Stimulated activated CD4-positive, alpha-beta T cell treated with anti-CD3 and anti-CD28 coated beads, Interleukin-4, amount 100 ng/mL, for 24 hours (primary cell): ENCODE measurements at regions not wholly inside any gene's neighbourhood (a gene's known extent, or its start where the extent isn't known, plus 50 kb on each side); places are given as distances from the start of the nearest gene placed in this dataset.

ENCODE experiments used
- DNase-seq: peaks from one replicate; pipeline ENCODE4 v3.0.0-alpha.2; 2020

DNA sequence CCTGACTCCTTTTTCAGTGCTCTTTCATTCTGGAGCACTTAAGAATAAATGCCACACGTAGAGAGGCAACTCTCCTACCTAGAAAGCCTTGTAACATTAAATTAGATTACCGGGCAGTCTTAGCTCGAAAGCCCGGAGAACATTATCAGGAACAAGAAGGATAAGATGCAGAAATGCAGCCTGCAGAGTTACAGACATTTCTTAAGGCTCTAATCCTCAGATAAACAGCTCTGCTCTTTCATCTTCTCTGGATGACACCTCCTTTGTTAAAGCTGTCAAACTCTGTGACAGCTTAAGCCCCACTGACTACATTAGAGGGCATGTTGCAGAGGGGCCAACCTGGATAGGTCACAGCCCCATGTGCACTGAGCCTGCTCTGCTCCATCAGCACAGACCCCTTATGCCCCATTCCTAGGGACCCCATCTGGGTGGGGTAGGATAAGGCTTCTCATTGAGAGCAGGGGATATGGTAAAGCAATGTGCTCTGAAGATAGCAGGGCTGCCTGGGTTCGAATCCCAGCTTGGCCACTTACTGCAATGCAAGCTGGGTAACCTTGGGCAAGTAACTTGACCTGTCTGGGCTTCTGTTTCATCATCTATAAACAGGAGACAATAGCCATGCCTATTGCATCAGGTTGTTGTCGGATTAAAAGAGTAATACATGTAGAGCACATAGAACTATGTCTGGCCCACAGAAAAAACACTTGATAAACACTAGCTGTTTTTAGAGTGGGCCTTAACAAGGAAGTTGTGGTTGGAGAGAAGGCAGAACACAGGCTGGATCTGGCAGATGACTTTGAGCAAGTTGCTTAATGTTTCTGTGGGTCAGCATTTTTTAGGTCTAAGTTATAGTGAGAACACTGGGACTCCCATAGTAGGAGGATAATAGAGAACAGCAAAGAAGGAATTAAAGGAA, 111.4 kb downstream of the THNSL2 start:
- no peak for DNase-seq

- DNase-seq, result no peak
These were observed 99.7 kb downstream of the THNSL2 start for GRCh38 chr2:88269836-88270235.

- DNase-seq, result no peak
These were observed 95.5 kb downstream of the THNSL2 start for GRCh38 chr2:88265352-88266303.

DNA sequence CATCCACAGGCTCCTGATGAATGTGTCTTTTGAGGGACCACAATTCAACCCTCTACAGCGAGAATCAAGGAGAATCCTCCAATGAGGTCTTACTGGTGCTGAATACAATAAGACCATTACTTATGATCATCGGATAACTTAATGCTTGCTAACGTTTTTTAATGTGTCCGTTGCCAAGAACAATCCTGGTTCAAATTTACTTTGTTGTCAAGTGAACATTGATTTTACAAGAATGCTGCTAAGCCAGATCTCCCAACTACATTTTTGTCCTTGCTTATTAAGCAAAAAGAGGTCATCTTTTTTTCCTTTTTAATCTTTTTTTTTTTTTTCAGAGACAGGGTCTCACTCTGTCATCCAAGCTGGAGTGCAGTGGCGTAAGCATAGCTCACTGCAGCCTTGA, 93.7 kb downstream of the THNSL2 start:
- DNase-seq, result no peak

DNA sequence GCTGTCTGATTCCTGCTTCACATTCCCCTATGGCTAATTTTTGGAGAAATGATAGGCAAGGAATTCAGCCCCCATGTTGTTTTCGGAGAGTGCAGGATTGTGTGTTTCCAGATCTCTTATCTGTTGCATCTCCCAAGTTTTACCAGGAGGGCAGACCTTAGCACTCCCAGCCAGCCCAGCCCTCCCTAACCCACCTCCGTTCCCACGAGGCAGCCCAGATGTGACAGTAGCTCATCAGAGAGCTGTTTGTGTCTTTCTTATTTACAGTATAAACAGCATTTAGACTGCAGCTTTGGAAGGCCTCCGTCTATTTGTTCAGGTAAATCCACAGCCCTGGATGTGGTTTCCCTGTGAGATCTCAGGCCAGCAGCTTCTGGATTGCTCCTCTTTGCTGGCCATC, 91.6 kb downstream of the THNSL2 start:
- DNase-seq, result no peak

- DNase-seq, result no peak
These were observed 88.1 kb downstream of the THNSL2 start for GRCh38 chr2:88258208-88258607.

- no peak for DNase-seq
These were observed 84.4 kb downstream of the THNSL2 start for GRCh38 chr2:88254437-88255091.

DNA sequence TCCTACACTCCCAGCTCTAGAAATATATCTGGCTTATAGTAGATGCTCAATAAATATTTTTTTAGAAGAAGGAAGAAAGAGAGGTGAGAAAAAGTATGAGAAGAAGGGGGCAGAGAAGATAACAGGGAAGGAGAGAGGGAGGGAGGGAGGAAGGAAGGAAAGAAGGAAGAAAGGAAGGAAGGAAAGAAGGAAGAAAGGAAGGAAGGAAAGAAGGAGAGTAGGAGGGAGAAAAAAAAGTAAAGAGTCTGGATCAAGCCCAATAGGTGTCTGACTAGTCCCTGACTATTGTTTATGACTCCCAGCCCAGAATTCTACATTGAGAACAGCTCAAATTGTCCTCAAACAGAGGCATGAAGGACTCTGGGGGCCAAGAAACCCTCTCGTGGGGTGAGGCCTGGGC, 83.9 kb downstream of the THNSL2 start:
- DNase-seq, result no peak

DNA sequence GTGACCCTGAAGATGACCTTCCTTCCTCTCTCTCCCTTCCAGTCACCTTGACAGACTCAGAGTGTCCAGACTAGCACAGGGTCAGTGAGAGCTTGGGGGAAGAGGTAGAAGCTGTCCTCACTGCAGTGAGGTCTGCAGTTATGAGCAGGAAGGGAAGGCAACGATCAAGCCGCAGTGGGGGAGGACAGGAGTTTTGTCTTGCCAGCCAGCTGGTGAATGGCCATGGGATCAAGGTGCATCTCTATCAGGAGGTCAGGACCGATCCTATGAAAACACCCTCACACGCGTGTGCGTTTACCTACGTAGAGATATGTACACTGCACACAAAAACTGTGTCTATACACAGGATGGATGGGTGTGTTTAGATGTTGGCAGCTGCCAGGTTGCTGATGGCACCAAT, 83.2 kb downstream of the THNSL2 start:
- no peak for DNase-seq

DNA sequence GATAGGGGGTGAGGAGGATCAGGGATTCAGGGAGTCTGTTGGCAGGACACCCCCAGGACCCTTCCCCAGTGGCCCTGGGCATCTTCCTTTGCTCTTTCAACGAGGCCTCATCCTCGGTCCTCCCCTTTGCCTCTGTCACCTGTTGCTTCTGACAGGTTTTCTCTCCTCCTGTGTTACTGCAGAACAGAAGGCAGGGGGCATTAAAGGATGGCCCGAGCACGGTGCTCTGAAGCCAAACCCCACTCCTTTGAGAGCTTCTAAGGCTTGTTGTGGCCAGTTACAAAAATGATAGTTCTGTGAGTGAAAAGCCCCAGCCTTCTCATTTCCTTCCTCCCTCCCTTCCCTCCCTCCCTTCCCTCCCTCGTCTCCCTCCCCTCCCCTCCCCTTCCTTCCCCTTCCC, 82.5 kb downstream of the THNSL2 start:
- no peak for DNase-seq

DNA sequence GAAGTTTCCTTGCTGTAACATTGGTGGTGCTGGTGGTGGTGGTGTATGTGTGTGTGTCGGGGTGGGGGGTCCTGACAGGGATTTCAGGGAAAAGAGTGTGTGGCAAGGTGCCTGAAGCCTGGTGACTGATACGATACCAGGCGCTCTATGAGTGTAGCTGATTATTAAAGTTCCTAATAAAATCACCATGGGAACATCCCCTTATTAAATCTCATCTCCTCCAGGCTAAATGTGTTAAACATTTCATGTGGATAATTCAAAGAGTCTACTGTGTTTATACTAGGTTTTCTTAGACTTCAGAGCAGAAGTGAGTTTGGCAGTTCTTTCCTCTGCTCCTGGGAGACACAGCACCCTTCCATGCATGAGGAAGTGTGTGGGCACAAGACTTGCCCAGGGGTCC, 82.0 kb downstream of the THNSL2 start:
- no peak for DNase-seq

DNA sequence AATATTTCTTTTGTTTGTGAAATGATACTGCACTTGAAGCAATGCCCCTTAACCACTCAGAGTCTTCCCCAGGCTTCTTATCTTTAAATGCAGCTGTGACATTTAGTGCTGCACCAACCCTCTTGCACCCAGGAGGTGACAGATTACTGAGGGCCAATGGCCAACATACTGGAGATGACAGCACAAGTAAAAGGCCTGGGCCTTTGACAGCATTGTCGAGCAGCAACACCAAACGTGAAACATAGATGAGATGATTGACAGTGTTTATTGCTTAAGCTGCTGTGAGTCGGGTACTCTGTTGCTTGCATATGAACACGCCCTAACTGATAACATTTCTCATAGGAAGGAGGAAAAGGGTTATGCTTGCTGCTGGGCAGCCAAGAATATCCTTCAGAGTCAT, 80.3 kb downstream of the THNSL2 start:
- no peak for DNase-seq

DNA sequence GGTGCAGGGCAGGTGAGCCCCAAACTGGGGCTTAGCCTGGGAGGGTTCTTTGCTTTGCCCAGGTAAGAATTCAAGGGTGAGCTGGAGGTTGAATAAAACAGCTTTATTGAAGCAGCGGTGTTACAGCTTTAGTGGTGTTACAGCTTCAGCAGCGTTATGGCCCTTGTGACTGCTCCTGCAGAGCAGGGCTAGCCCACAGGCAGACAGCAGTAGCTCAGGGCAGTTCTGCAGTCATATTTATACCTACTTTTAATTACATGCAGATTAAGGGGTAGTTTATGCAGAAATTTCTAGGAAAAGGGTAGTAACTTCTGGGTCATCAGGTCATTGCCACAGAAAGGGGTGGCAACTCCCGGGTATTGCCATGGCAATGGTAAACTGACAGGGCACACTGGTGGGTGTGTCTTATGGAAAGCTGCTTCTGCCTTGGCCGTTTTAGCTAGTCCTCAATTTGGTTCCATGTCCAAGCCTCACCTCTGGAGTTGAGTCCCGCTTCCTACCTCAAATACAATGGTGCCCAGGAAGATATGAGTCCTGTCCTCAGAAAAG, 78.2 kb downstream of the THNSL2 start:
- no peak for DNase-seq

GRCh38 chr2:88247531-88247930, 77.4 kb downstream of the THNSL2 start:
- peak; percentile 11 for DNase-seq

DNA sequence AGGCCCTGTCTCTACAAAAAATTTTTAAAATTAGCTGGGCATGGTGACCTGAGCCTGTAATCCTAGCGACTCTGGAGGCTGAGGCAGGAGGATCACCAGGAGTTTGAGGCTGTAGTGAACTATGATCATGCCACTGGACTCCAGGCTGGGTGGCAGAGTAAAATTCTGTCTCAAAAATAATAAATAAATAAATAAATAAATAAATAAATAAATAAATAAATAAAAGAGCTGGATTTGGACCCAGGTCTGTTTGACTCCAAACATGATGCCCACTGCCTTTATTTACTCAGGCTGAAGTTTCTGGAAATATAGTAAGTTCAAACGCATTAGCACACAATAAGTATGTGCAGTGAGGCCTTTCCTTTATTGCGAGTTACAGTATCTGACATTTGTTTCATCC, 75.0 kb downstream of the THNSL2 start:
- DNase-seq, result no peak

DNA sequence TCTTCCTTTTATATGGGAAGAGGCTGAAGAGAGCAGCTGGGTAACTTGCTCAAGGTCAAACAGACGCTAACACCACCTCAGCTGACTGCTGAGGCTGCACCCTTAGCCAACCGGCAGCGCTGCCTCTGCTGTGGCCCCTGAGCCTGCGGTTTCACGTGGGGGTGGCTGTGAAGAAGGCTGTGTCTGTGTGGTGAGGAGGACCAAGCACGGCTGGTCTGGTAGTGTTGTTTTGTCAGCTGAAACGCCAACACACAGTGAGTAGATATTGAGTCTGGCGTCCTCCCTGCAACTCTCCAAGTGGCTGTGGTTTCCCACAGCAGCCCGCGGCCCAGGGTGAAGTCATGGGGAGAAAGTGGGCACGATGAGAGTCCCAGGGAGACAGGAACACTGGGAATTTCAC, 69.6 kb downstream of the THNSL2 start:
- DNase-seq, result no peak

- DNase-seq, result no peak
These were observed 66.5 kb downstream of the THNSL2 start for GRCh38 chr2:88236666-88237065.
